BJ (cell line): ENCODE measurements at regions not wholly inside any gene's neighbourhood (a gene's known extent, or its start where the extent isn't known, plus 50 kb on each side); places are given as distances from the start of the nearest gene placed in this dataset.

Source experiments
- CTCF ChIA-PET: fragments of 350-600 bp; formaldehyde crosslinking; extraction: SDS; loops from one replicate; lab custom pipeline; 2021; ENCODE audit warnings: antibody characterized with exemption, inconsistent platforms; lab: Yijun Ruan, JAX
- POLR2A ChIA-PET: fragments of 300-600 bp; sonication (Branson Sonifier 250); formaldehyde crosslinking; extraction: SDS; loops from one replicate; lab custom pipeline; 2021; ENCODE audit warnings: antibody characterized with exemption; lab: Charles Lee
- DNase-seq: peaks from one replicate; pipeline ENCODE4 v3.0.0-alpha.2; 2011; ENCODE audit warnings: low read depth
- H3K27me3 ChIP-seq: 2 replicates; pipeline ENCODE4 v1.6.0; 2011; ENCODE audit warnings: low read length; ENCODE audit not compliant: control insufficient read depth, insufficient read depth
- H3K36me3 ChIP-seq: 2 replicates; pipeline ENCODE4 v1.5.1; 2011; ENCODE audit warnings: low read length; ENCODE audit not compliant: control insufficient read depth, insufficient read depth
- H3K4me3 ChIP-seq: 2 replicates; pipeline ENCODE4 v1.5.1; 2011; ENCODE audit warnings: low read depth, mild to moderate bottlenecking, control low read depth, low read length
- TF ChIP-seq, protein P1 (sequence below): IDR thresholded peaks from 2 replicates; pipeline ENCODE4 v1.5.1; 2011; ENCODE audit warnings: low read depth, mild to moderate bottlenecking, control low read depth, inconsistent platforms, low read length, moderate library complexity; ENCODE audit not compliant: insufficient read depth

- POLR2A ChIA-PET, result no interaction called here
- Histone ChIP-seq H3K27me3 (no peaks in the 10 kb centered on the region), H3K4me3 (no peak overlapping the region), H3K36me3 (no peaks in the 10 kb centered on the region)
- CTCF ChIA-PET, result no interaction called here
- TF ChIP-seq, protein P1, sequence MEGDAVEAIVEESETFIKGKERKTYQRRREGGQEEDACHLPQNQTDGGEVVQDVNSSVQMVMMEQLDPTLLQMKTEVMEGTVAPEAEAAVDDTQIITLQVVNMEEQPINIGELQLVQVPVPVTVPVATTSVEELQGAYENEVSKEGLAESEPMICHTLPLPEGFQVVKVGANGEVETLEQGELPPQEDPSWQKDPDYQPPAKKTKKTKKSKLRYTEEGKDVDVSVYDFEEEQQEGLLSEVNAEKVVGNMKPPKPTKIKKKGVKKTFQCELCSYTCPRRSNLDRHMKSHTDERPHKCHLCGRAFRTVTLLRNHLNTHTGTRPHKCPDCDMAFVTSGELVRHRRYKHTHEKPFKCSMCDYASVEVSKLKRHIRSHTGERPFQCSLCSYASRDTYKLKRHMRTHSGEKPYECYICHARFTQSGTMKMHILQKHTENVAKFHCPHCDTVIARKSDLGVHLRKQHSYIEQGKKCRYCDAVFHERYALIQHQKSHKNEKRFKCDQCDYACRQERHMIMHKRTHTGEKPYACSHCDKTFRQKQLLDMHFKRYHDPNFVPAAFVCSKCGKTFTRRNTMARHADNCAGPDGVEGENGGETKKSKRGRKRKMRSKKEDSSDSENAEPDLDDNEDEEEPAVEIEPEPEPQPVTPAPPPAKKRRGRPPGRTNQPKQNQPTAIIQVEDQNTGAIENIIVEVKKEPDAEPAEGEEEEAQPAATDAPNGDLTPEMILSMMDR, result no peak
- DNase-seq, result no peak
Measured at GRCh38 chr15:97837896-97838295, 122.6 kb upstream of the ARRDC4 start.

GRCh38 chr15:97838606-97839210, 121.8 kb upstream of the ARRDC4 start:
- Histone ChIP-seq H3K4me3 (no peak overlapping the region), H3K27me3 (no peaks in the 10 kb centered on the region), H3K36me3 (no peaks in the 10 kb centered on the region)
- no peak for DNase-seq
- CTCF ChIA-PET, result interaction anchor here (1.3 kb wide), 1 partner anchor 20 kb away, joined by 3 read pairs; no protein-coding TSS in a partner anchor
- TF ChIP-seq, protein P1, result no peak
- POLR2A ChIA-PET, result no interaction called here

GRCh38 chr15:97840501-97840900, 120.0 kb upstream of the ARRDC4 start:
- H3K4me3 ChIP-seq, result no peak overlapping the region
- no peak for DNase-seq
- TF ChIP-seq, protein P1, result no peak
- no peaks in the 10 kb centered on the region for H3K27me3 ChIP-seq
- no peaks in the 10 kb centered on the region for H3K36me3 ChIP-seq
- POLR2A ChIA-PET, result no interaction called here
- CTCF ChIA-PET, result no interaction called here

- Histone ChIP-seq H3K27me3 (no peaks in the 10 kb centered on the region), H3K4me3 (no peak overlapping the region), H3K36me3 (no peaks in the 10 kb centered on the region)
- TF ChIP-seq, protein P1, result no peak
- CTCF ChIA-PET, result no interaction called here
- no peak for DNase-seq
- POLR2A ChIA-PET, result no interaction called here
Measured at GRCh38 chr15:97841558-97841957, 118.9 kb upstream of the ARRDC4 start.

DNA sequence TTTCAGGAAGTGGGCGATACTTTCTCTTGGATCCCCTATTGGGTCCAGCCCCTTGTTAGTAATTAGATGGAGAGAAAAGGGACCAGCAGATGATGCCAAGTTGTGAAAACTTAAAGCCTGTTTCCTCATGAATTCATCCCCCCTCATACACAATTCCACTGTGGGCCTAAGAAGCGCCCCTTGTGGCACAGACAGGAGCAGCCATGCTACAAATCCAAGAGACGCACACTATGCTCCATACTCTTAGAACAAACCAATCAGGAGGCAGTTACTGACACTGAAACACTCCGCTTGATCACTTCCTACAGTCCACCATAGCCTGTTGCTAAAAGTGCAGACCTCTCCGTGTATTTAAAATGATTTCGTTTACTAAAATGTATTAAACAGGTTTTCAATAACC, 111.3 kb upstream of the ARRDC4 start:
- Histone ChIP-seq H3K36me3 (no peaks in the 10 kb centered on the region), H3K4me3 (no peak overlapping the region), H3K27me3 (no peaks in the 10 kb centered on the region)
- POLR2A ChIA-PET, result no interaction called here
- CTCF ChIA-PET, result no interaction called here
- TF ChIP-seq, protein P1, result no peak
- no peak for DNase-seq
